Amygdala (tissue), 56 donors: ENCODE measurements at regions not wholly inside any gene's neighbourhood (a gene's known extent, or its start where the extent isn't known, plus 50 kb on each side); places are given as distances from the start of the nearest gene placed in this dataset.

Experiments used
- DNase-seq, 56 donors: peaks; one replicate each; lab custom pipeline; 2025; lab: John Stamatoyannopoulos, UW

DNA sequence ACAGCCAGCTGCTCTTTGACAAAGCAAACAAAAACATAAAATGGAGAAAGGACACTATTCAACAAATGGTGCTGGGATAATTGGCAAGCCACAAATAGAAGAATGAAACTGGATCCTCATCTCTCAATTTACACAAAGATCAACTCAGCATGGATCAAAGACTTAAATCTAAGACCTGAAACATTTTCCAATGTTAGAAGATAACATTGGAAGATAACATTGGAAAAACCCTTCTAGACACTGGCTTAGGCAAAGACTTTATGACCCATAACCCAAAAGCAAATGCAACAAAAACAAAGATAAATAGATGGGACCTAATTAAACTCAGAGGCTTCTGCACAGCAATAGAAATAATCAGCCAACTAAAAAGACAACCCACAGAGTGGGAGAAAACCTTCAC, 425.7 kb upstream of the SEMA3D start:
- DNase-seq = no peak

GRCh38 chr7:85608804-85609203, 421.9 kb upstream of the SEMA3D start:
- no peak for DNase-seq

- no peak for DNase-seq
Measured at GRCh38 chr7:85602196-85602595, 415.3 kb upstream of the SEMA3D start.

DNA sequence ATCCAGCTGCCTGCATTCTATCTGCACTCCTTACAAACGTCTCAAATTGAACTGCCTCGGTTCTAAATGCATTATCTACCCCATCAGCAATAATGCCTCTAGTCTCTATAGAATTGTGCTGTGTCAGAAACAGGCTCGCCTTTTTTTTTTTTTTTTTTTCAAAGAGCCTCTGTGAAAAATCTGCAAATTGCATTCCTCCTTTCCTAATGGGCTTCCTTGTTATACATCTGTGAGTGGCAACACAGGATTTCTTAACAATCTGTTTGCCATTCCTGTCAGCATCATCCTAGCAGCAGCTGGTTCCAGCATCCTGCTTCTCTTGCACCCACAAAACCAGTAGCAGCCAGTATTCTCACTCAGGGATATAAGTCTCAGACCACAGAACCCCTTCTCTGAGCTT, 413.5 kb upstream of the SEMA3D start:
- DNase-seq = no peak

GRCh38 chr7:85596827-85597226, 410.0 kb upstream of the SEMA3D start:
- no peak for DNase-seq

DNA sequence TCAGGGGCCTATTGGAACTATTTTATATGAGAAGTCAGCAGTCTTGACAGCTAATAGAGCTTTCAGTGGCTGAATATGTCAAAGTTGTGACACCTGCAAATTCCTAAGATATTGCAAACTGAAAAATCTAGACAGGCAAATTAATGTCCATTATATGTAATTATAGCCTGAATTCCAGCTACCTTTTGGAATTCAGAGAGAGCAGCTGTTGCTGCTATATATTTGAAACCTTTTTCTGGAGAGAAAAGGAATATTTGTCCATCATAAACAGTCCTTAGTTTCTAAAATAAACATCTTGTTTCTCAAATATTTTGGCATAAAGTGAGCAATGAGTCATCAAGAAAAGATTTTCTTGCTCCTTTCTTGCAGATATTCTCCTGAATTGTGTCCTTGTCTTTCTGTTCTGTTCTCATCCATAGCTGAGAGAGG, 408.9 kb upstream of the SEMA3D start:
- DNase-seq = no peak

DNA sequence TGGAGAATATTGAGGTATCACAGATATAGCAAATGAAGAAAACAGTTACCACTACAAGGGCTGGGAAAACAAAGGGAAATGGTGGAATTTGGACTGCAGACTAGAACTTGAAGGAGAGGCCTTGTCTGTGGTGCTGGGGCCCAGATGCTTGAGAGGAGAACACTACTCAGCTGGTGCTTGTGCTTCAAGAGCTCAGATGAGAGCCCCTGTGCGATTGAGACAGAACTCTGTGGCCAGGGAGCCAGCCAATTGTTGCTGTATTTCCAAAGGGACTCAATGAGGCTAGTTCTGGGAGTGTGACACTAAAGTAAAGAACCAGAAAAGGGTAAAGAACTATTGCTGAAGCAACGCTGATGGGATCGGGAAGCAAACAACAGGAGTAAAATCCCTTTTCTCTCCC, 406.5 kb upstream of the SEMA3D start:
- no peak for DNase-seq

DNA sequence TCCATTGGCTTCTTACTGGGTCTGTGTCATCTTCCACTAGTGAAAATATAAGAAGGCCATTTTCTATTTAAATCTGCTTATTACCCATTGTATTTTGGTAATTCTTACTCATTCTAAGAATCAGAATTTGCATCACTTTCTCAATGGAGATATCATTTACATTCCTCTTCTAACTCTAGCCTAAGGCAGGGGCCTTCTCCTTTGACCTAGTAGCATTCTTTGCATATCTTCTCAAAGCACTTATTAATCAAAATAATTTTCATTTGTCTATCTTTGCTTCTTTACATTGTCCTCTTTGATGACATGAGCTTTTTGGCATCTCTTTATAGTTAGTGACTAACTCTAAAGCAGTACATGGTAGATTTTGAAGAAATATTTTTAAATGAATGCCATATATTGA, 400.9 kb upstream of the SEMA3D start:
- DNase-seq = no peak

DNA sequence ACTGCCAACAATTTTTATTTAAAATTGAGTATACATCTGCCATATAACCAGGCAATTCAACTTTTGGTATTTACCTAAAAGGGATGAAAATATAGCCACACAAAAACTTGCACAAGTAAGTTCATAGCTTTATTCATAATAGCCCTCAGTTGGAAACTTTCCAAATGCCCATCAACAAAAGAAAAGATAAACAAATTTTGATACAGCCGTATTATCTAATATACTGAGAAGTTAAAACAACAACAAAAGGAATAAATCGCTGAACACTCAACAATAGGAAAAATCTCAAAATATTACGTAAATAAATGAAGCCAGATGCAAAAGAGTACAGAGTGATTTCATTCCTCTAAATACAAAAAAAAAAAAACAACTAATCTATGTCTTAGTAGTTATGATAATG, 399.2 kb upstream of the SEMA3D start:
- DNase-seq = no peak

DNA sequence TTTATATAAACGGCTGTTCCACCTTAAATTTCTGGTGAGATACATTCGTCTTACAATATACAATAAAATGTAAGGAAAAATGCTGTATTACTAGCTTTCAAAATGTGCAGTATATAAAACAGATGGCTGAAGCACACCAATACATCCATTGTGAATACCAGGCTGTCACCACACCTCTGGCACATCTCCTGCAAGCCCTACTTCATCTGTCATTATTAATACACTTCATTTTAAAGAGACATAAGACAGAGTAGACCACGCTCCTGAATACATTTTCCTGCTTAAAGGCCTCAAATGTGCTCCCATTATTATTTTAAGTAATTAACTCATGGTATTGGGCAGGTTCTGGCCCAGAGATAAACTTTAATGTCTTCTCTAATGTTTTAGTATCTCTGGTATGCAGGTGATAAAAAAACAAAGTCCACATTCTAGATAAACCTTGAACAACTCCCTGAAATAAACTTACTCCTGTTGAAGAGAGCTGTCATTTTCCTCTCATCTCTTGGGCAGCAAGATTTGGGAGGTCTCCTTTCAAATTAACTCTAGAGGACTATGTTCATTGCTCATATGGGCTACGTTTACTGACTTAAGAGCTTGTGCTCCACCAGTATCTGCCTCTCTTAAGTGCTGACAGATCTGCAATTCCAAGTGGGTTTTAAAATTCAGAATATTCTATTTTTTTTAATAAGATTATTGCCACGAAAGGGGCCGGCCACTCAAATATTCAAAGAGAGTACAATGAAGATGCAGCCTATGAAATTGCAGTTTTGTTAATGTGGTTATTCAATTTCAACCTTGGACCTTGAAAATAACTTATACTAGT, 396.5 kb upstream of the SEMA3D start:
- DNase-seq = no peak

GRCh38 chr7:85573844-85574243, 387.0 kb upstream of the SEMA3D start:
- no peak for DNase-seq

- no peak for DNase-seq
Measured at GRCh38 chr7:85573346-85573745, 386.5 kb upstream of the SEMA3D start.

DNA sequence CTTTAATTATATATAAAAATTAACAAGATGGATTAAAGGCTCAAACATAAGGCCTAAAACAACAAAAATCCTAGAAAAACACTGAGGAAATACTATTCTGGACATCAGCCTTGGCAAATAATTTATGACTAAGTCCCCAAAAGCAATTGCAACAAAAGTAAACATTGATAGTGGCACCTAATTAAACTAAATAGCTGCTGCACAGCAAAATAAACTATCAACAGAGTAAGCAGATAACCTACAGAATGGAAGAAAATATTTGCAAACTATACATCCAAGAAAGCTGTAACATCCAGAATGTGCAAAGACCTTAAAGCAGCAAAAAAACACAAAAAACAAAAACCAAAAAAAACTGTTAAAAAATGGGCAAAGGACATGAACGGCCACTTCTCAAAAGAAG, 384.0 kb upstream of the SEMA3D start:
- no peak for DNase-seq

- DNase-seq = no peak
Measured at GRCh38 chr7:85567983-85568382, 381.1 kb upstream of the SEMA3D start.

- no peak for DNase-seq
Measured at GRCh38 chr7:85566095-85566794, 379.4 kb upstream of the SEMA3D start.

DNA sequence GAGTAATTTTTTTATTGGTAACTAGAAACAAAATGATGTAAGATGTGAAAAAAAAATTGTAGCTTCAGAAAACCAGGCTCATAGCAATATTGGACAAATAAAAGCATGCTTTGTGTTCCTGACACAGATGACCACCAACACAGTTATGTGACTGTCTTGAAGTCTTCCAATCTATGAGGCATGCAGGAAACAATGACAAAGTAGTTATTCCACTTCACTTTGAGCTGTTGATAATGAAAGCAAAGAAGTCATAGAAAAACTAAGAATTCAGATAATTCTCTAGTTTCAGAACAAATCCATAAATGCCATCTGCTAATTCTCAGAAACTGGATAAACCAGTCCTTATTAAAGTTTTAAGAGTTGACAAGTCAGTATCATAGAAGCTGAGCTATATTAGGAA, 378.4 kb upstream of the SEMA3D start:
- no peak for DNase-seq

DNA sequence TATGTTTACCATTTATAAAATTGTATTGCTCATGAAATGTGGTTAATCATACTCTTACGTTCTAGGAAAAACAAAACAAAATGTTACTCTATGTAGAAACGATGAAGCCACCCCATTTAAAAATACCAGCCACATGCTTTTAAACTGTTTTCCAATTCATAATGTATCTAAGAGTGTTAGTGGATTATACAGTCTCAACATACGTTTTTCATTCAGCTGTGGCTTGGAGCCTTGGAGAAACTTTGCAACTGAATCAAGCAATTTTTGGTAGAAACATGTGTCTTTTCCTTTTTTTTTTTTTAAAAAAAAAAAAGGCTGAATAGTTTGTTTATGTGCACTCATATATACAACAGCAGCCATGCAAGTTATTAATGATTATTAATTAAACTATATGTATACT, 378.0 kb upstream of the SEMA3D start:
- DNase-seq = no peak

- DNase-seq = no peak
Measured at GRCh38 chr7:85561706-85562105, 374.9 kb upstream of the SEMA3D start.

GRCh38 chr7:85554236-85555178, 367.7 kb upstream of the SEMA3D start:
- DNase-seq = peak in 7 of 56 donors; percentile 0 to 70 (median 2)

- no peak for DNase-seq
Measured at GRCh38 chr7:85535974-85536729, 349.3 kb upstream of the SEMA3D start.
